ENCODE measurements at regions not wholly inside any gene's neighbourhood (a gene's known extent, or its start where the extent isn't known, plus 50 kb on each side); places are given as distances from the start of the nearest gene placed in this dataset.

DNA sequence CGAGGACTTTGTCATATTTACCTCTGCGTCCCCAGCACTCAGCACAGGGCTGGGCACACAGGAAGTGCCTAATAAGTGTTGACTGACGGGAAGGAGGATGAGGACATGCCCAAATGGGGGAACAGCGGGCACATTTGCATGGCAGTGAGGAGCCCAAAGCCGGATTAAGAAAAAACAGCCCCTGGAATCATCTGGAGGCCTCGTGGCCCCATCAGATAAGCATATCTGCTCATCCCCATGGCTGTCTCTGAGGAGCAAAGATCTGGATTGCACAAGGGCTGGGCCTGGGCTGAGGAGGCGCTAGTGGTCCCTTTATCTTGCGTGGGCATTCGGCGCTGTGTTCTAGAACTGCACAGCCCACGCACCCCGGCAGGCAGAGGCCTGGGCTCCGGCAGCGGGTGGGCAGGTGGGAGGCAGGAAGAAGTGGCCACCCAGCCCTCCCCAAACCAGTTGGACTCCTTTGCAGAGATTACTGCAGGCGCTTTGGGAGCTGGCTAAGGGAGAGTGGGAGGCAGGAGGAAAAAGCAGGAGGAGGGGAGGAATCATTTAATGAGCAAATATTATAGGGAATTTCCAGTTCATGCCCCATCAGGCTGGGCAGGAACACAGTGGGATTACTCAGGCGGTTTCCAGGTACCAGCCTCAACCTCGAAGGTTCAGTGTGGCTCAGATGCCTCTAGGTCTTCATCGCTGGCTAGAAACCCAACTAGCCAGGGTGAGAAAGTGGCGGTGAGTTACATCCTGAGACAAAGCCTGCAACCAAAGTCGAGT is 108.1 kb downstream of the CEBPB start:
- intact Hi-C loops (cut with micrococcal nuclease): no loop called here
- Histone ChIP-seq H3K9me3 (ENCODE audit: control insufficient read depth in 1 of 2, low read length in 2 of 2) (no peaks in the 10 kb centered on the region), H3K27me3 (ENCODE audit: insufficient read depth, low read length) (no peaks in the 10 kb centered on the region), H3K36me3 (ENCODE audit: insufficient read depth, low read length) (no peaks in the 10 kb centered on the region), H3K4me3 (ENCODE audit: low read length in 2 of 2) (no peak overlapping the region), H3K4me1 (ENCODE audit: insufficient read depth, low read length) (peaks cover 8% of the 10 kb centered on the region), H3K27ac (ENCODE audit: low read depth, low read length) (no peak overlapping the region)
- peaks cover 0 to 3% of the 10 kb centered on the region in 2 donors for H3K27me3 Mint-ChIP-seq
- H3K4me3 Mint-ChIP-seq: no peak overlapping the region
- POLR2A ChIA-PET (ENCODE audit: partially characterized antibody): no interaction called here
- CTCF ChIA-PET (ENCODE audit: partially characterized antibody): no interaction called here
- no peak overlapping the region for H3K27ac Mint-ChIP-seq
- no peaks in the 10 kb centered on the region for H3K36me3 Mint-ChIP-seq
- H3K9me3 Mint-ChIP-seq: peaks cover 0 to 3% (median 0%) of the 10 kb centered on the region in 8 donors
- no peak for DNase-seq
- peaks cover 7 to 17% (median 9%) of the 10 kb centered on the region in 4 donors for H3K4me1 Mint-ChIP-seq

GRCh38 chr20:50299325-50299629 is 108.6 kb downstream of the CEBPB start:
- intact Hi-C loops (cut with micrococcal nuclease): no loop called here
- peaks cover 0 to 3% of the 10 kb centered on the region in 2 donors for H3K27me3 Mint-ChIP-seq
- no peaks in the 10 kb centered on the region for H3K27me3 ChIP-seq (ENCODE audit: insufficient read depth, low read length)
- H3K36me3 ChIP-seq (ENCODE audit: insufficient read depth, low read length): no peaks in the 10 kb centered on the region
- CTCF ChIA-PET (ENCODE audit: partially characterized antibody): no interaction called here
- POLR2A ChIA-PET (ENCODE audit: partially characterized antibody): no interaction called here
- DNase-seq: no peak
- no peak overlapping the region for H3K4me3 Mint-ChIP-seq
- no peak overlapping the region for H3K27ac ChIP-seq (ENCODE audit: low read depth, low read length)
- peaks cover 0 to 3% (median 0%) of the 10 kb centered on the region in 8 donors for H3K9me3 Mint-ChIP-seq
- H3K9me3 ChIP-seq (ENCODE audit: control insufficient read depth in 1 of 2, low read length in 2 of 2): no peaks in the 10 kb centered on the region
- H3K36me3 Mint-ChIP-seq: no peaks in the 10 kb centered on the region
- H3K4me3 ChIP-seq (ENCODE audit: low read length in 2 of 2): no peak overlapping the region
- H3K4me1 ChIP-seq (ENCODE audit: insufficient read depth, low read length): peaks cover 8% of the 10 kb centered on the region
- H3K27ac Mint-ChIP-seq: no peak overlapping the region
- peaks cover 7 to 17% (median 9%) of the 10 kb centered on the region in 4 donors for H3K4me1 Mint-ChIP-seq

DNA sequence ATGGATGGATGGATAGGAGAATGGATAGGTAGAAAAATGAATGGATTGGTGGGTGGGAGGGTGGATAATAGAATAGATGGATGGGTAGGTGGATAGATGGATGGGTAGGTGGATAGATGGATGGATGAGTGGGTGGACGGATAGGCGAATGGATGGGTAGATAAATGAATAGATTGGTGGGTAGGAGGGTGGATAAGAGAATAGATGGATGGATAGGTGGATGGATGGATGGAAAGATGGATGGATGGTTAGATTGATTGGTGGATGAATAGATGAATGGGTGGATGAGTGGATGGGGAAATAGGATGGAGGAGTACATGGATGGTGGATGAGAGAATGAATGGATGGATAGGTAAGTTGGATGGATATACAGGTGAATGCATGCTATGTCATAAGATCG is 110.5 kb downstream of the CEBPB start:
- H3K36me3 Mint-ChIP-seq: no peaks in the 10 kb centered on the region
- no peak overlapping the region for H3K27ac Mint-ChIP-seq
- no peak for DNase-seq
- peaks cover 0 to 3% of the 10 kb centered on the region in 2 donors for H3K27me3 Mint-ChIP-seq
- no peaks in the 10 kb centered on the region for H3K27me3 ChIP-seq (ENCODE audit: insufficient read depth, low read length)
- H3K27ac ChIP-seq (ENCODE audit: low read depth, low read length): no peak overlapping the region
- H3K4me3 ChIP-seq (ENCODE audit: low read length in 2 of 2): no peak overlapping the region
- peaks cover 7 to 17% (median 9%) of the 10 kb centered on the region in 4 donors for H3K4me1 Mint-ChIP-seq
- peaks cover 0 to 3% (median 0%) of the 10 kb centered on the region in 8 donors for H3K9me3 Mint-ChIP-seq
- H3K9me3 ChIP-seq (ENCODE audit: control insufficient read depth in 1 of 2, low read length in 2 of 2): no peaks in the 10 kb centered on the region
- intact Hi-C loops (cut with micrococcal nuclease): no loop called here
- CTCF ChIA-PET (ENCODE audit: partially characterized antibody): no interaction called here
- peaks cover 8% of the 10 kb centered on the region for H3K4me1 ChIP-seq (ENCODE audit: insufficient read depth, low read length)
- H3K4me3 Mint-ChIP-seq: no peak overlapping the region
- no peaks in the 10 kb centered on the region for H3K36me3 ChIP-seq (ENCODE audit: insufficient read depth, low read length)
- POLR2A ChIA-PET (ENCODE audit: partially characterized antibody): no interaction called here

DNA sequence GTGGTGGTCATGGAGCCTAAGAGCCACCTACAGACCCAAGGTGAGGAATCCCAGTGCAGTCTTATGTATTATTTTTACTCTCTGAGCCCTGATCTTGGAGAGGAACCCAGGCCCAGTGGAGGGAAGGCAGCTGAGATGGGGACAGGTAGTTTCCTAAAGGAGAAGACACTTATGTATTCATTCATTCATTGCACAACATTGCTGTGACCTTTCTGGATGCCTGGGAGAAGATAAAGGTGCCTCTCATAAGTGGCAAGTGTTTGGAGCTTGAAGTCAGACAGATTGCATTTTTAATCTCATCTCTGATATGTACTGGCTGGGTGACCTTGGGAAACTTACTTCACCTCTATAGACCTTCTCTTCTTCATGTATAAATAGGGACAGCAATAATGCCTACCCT is 111.1 kb downstream of the CEBPB start:
- H3K4me1 ChIP-seq (ENCODE audit: insufficient read depth, low read length): peaks cover 8% of the 10 kb centered on the region
- intact Hi-C loops (cut with micrococcal nuclease): no loop called here
- H3K9me3 ChIP-seq (ENCODE audit: control insufficient read depth in 1 of 2, low read length in 2 of 2): no peaks in the 10 kb centered on the region
- H3K4me3 Mint-ChIP-seq: no peak overlapping the region
- ChIA-PET POLR2A (ENCODE audit: partially characterized antibody) (no interaction called here), CTCF (ENCODE audit: partially characterized antibody) (no interaction called here)
- H3K4me3 ChIP-seq (ENCODE audit: low read length in 2 of 2): no peak overlapping the region
- H3K36me3 Mint-ChIP-seq: no peaks in the 10 kb centered on the region
- peak overlapping the region in 1 of 7 donors; percentile 4 for H3K27ac Mint-ChIP-seq
- DNase-seq: no peak
- no peak overlapping the region for H3K27ac ChIP-seq (ENCODE audit: low read depth, low read length)
- H3K27me3 ChIP-seq (ENCODE audit: insufficient read depth, low read length): no peaks in the 10 kb centered on the region
- H3K9me3 Mint-ChIP-seq: peaks cover 0 to 3% (median 0%) of the 10 kb centered on the region in 8 donors
- peaks cover 7 to 17% (median 9%) of the 10 kb centered on the region in 4 donors for H3K4me1 Mint-ChIP-seq
- no peaks in the 10 kb centered on the region for H3K36me3 ChIP-seq (ENCODE audit: insufficient read depth, low read length)
- H3K27me3 Mint-ChIP-seq: peaks cover 0 to 3% of the 10 kb centered on the region in 2 donors

- Histone ChIP-seq H3K4me3 (ENCODE audit: low read length in 2 of 2) (no peak overlapping the region), H3K4me1 (ENCODE audit: insufficient read depth, low read length) (peaks cover 2% of the 10 kb centered on the region), H3K36me3 (ENCODE audit: insufficient read depth, low read length) (no peaks in the 10 kb centered on the region), H3K27me3 (ENCODE audit: insufficient read depth, low read length) (no peaks in the 10 kb centered on the region), H3K9me3 (ENCODE audit: control insufficient read depth in 1 of 2, low read length in 2 of 2) (no peaks in the 10 kb centered on the region), H3K27ac (ENCODE audit: low read depth, low read length) (no peak overlapping the region)
- peak overlapping the region in 3 of 7 donors; percentile 4 to 62 (median 21) for H3K27ac Mint-ChIP-seq
- intact Hi-C loops (cut with micrococcal nuclease): no loop called here
- H3K4me3 Mint-ChIP-seq: no peak overlapping the region
- no peaks in the 10 kb centered on the region for H3K36me3 Mint-ChIP-seq
- H3K9me3 Mint-ChIP-seq: peaks cover 0 to 3% (median 0%) of the 10 kb centered on the region in 8 donors
- no peak for DNase-seq
- peaks cover 0 to 3% of the 10 kb centered on the region in 2 donors for H3K27me3 Mint-ChIP-seq
- H3K4me1 Mint-ChIP-seq: peaks cover 7 to 10% (median 7%) of the 10 kb centered on the region in 4 donors
- ChIA-PET CTCF (ENCODE audit: partially characterized antibody) (no interaction called here), POLR2A (ENCODE audit: partially characterized antibody) (no interaction called here)
These were observed 111.9 kb downstream of the CEBPB start for GRCh38 chr20:50302341-50303057.

- Mint-ChIP-seq H3K36me3 (no peaks in the 10 kb centered on the region), H3K9me3 (peaks cover 0 to 3% (median 0%) of the 10 kb centered on the region in 8 donors), H3K27ac (peak overlapping the region in 2 of 7 donors; percentile 4 to 8), H3K4me3 (peak overlapping the region in 1 of 8 donors; percentile 27), H3K27me3 (no peaks in the 10 kb centered on the region), H3K4me1 (no peaks in the 10 kb centered on the region)
- intact Hi-C loops (cut with micrococcal nuclease): no loop called here
- no peak for DNase-seq
- H3K9me3 ChIP-seq (ENCODE audit: control insufficient read depth in 1 of 2, low read length in 2 of 2): no peaks in the 10 kb centered on the region
- no peaks in the 10 kb centered on the region for H3K36me3 ChIP-seq (ENCODE audit: insufficient read depth, low read length)
- no peaks in the 10 kb centered on the region for H3K27me3 ChIP-seq (ENCODE audit: insufficient read depth, low read length)
- ChIA-PET CTCF (ENCODE audit: partially characterized antibody) (no interaction called here), POLR2A (ENCODE audit: partially characterized antibody) (no interaction called here)
- no peak overlapping the region for H3K27ac ChIP-seq (ENCODE audit: low read depth, low read length)
- H3K4me1 ChIP-seq (ENCODE audit: insufficient read depth, low read length): no peaks in the 10 kb centered on the region
- no peak overlapping the region for H3K4me3 ChIP-seq (ENCODE audit: low read length in 2 of 2)
These were observed 113.2 kb downstream of the CEBPB start for GRCh38 chr20:50303573-50304500.

- Histone ChIP-seq H3K9me3 (ENCODE audit: control insufficient read depth in 1 of 2, low read length in 2 of 2) (no peaks in the 10 kb centered on the region), H3K4me3 (ENCODE audit: low read length in 2 of 2) (no peak overlapping the region), H3K4me1 (ENCODE audit: insufficient read depth, low read length) (no peaks in the 10 kb centered on the region), H3K36me3 (ENCODE audit: insufficient read depth, low read length) (no peaks in the 10 kb centered on the region), H3K27me3 (ENCODE audit: insufficient read depth, low read length) (no peaks in the 10 kb centered on the region), H3K27ac (ENCODE audit: low read depth, low read length) (no peak overlapping the region)
- intact Hi-C loops (cut with micrococcal nuclease): no loop called here
- Mint-ChIP-seq H3K4me1 (no peaks in the 10 kb centered on the region), H3K36me3 (no peaks in the 10 kb centered on the region), H3K27me3 (peaks cover 0 to 1% of the 10 kb centered on the region in 2 donors), H3K27ac (no peak overlapping the region), H3K4me3 (no peak overlapping the region), H3K9me3 (peaks cover 0 to 3% (median 0%) of the 10 kb centered on the region in 8 donors)
- no peak for DNase-seq
- ChIA-PET POLR2A (ENCODE audit: partially characterized antibody) (no interaction called here), CTCF (ENCODE audit: partially characterized antibody) (no interaction called here)
These were observed 113.8 kb downstream of the CEBPB start for GRCh38 chr20:50304501-50304856.

All from CD4-positive, alpha-beta memory T cell (primary cell).